ENCODE measurements at regions not wholly inside any gene's neighbourhood (a gene's known extent, or its start where the extent isn't known, plus 50 kb on each side); places are given as distances from the start of the nearest gene placed in this dataset.
A peak's percentile ranks its signal among the peaks of the same experiment; 100 is the strongest.
"Not testable (repeated sequence)": the region's sequence is repeated elsewhere in the genome, so short reads cannot be mapped to it uniquely, and the experiment has no call there.

DNA sequence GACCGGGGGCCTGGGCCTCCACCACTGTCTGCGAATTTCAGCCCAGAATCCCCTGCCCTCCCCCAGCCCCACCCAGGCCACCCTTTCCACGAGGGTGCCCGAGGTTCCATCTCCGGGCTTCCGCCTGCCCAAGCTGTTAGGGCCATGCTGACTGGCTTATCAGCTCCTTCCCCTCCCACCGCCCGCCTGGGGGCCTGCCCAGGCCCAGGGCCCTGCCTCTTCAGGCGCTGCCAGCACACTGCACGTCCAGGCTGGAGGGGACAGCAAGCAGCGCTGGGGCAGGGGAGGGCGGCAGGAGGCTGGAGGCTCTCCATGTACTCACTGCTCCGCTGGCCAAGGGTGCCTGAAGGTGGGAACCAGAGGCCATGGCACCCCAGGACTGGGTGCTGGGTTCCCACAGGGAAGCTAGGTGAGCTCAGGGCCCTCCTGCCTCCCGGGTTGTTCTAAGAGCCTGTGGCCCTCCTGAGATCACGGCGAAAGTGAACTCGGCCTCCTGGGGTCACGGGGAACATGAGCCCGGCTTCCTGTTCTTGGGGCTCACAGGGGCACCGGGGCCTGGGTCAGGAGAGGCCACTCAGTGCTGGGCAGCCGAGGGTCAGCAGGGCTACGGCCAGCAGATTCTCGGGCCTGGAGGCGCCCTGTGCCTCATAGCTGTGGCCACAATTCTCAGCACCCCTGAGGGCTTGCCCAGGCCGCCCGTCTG is 57.7 kb upstream of the EGFL7 start:
- H3K27me3 ChIP-seq (ENCODE audit: control insufficient read depth in 1 of 2, insufficient read depth in 2 of 2, low read length in 2 of 2): no peaks in the 10 kb centered on the region
- 81 to 83% methylated on average over 26 of the region's 26 CpGs for whole genome bisulfite sequencing, 2 donors
- peaks cover 5 to 17% of the 10 kb centered on the region in 2 donors for H3K4me1 ChIP-seq (ENCODE audit: control insufficient read depth in 2 of 2, insufficient read depth in 2 of 2, low read length in 1 of 2)
- no peak overlapping the region for H3K4me3 ChIP-seq (ENCODE audit: low read depth in 1 of 2, low read length in 2 of 2)
- no peaks in the 10 kb centered on the region for H3K36me3 ChIP-seq (ENCODE audit: control insufficient read depth in 2 of 2, insufficient read depth in 2 of 2, low read length in 1 of 2)
- no peaks in the 10 kb centered on the region for H3K9me3 ChIP-seq (ENCODE audit: control insufficient read depth in 2 of 2, insufficient read depth in 1 of 2, low read depth in 1 of 2, low read length in 1 of 2)
- no peak overlapping the region for H3K27ac ChIP-seq (ENCODE audit: low read depth in 2 of 2, low read length in 1 of 2)

DNA sequence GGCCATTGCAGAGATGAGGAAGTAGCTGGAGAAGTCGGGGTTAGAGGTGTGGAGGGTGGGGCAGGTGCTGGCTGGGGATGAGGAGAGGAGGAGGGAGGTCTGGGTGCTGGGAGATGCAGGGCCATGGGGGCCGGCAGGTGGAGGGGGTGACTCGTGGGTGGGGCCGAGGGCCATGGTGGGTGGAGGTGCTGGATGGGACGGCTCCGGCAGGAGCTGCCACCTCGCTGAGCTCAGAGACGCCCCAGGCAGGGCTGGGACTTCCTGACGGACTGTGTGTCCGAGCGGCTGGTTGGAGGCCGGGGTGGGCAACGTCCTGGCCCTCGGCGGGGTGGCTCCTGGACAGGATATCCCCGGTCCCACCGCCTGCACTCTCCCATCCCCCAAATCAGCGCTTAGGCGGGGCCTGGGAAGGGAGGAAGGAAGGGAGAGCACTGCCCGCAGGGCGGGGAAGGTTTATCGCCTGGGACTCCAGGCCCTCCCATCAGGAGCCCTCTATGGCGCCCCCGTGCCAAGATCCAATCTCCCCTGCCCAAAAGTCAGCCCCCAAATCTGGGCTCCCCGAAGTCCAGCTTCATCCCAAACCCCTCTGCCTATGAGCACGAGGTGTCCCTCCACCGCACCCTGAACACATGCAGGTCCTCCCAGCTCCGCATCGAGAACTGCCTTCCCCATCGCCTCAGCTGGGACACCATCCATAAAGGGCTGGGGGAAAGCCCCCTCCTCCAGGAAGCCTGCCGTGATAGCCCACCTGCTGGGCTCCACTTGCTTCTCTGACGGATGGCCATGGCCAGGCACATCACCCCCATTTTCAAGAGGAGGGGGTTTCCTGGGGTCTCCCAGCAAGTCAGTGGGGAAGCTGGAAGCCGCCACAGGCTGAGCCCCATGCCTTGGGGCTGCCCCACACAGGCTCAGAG is 58.3 kb upstream of the NOTCH1 start:
- Histone ChIP-seq H3K9me3 (ENCODE audit: control insufficient read depth in 2 of 2, insufficient read depth in 1 of 2, low read depth in 1 of 2, low read length in 1 of 2) (no peaks in the 10 kb centered on the region), H3K4me3 (ENCODE audit: low read depth in 1 of 2, low read length in 2 of 2) (no peak overlapping the region), H3K36me3 (ENCODE audit: control insufficient read depth in 2 of 2, insufficient read depth in 2 of 2, low read length in 1 of 2) (no peaks in the 10 kb centered on the region), H3K27me3 (ENCODE audit: control insufficient read depth in 1 of 2, insufficient read depth in 2 of 2, low read length in 2 of 2) (no peaks in the 10 kb centered on the region), H3K27ac (ENCODE audit: low read depth in 2 of 2, low read length in 1 of 2) (peak overlapping the region in 1 of 2 donors; percentile 44), H3K4me1 (ENCODE audit: control insufficient read depth in 2 of 2, insufficient read depth in 2 of 2, low read length in 1 of 2) (peaks cover 5 to 17% of the 10 kb centered on the region in 2 donors)
- WGBS, 2 donors: 56 to 58% methylated on average over 33 of the region's 33 CpGs

DNA sequence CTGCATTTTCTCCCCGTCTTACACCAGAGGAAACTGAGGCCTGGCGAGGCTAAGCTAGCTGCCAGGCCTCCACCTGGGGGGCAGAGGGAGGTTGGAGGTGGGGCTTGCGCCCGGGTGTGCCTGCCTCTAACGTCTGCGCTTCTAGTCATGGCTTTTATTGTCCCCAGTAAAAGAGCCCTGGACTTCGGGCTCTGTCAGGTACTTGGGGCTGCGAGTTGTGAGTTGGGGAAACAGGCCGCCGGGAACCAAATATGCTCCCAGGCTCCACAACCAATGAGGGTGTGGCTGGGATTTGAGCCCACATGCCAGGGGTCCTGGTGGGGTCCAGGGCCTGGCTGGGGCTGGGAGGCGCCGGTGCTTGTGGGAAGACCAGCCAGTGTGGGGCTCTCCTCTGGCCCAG is 57.4 kb upstream of the NOTCH1 start:
- 88 to 90% methylated on average over 12 of the region's 12 CpGs for WGBS, 2 donors
- Histone ChIP-seq H3K4me3 (ENCODE audit: low read depth in 1 of 2, low read length in 2 of 2) (no peak overlapping the region), H3K27me3 (ENCODE audit: control insufficient read depth in 1 of 2, insufficient read depth in 2 of 2, low read length in 2 of 2) (no peaks in the 10 kb centered on the region), H3K27ac (ENCODE audit: low read depth in 2 of 2, low read length in 1 of 2) (no peak overlapping the region), H3K36me3 (ENCODE audit: control insufficient read depth in 2 of 2, insufficient read depth in 2 of 2, low read length in 1 of 2) (no peaks in the 10 kb centered on the region), H3K4me1 (ENCODE audit: control insufficient read depth in 2 of 2, insufficient read depth in 2 of 2, low read length in 1 of 2) (peaks cover 5 to 17% of the 10 kb centered on the region in 2 donors), H3K9me3 (ENCODE audit: control insufficient read depth in 2 of 2, insufficient read depth in 1 of 2, low read depth in 1 of 2, low read length in 1 of 2) (no peaks in the 10 kb centered on the region)

DNA sequence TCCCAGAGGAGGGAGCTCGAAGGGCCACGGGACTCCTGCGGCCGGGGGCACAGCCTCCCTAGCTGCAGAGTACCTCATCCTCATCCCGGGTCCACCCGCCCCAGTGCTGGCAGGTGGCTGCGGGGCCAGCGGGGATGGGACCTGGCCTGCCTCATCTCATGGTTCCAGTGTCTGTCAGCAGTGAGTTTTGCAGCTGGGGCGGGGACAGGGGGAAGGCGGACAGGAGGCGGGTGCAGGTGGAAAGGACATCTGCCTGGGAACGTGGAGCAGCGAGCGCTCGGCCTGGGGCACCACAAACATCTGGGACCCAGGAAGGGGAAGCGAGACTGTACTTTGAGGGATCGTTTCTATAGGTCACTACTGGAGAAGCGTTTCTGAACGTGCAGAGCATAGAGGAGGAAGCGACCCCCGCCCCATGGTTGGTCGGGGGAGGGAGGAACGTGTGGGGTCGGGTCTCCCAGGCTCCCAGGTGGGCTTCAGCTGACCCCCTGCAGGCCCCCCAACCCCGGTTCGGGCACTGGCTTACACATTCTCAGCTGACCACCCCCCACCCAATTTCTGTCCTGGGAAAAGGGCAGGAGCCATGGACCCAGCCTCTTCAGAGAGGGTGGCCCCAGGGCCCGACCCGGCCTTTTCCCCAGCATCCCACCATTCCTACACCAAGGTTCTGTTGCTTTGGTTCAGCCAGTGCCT is 56.5 kb upstream of the NOTCH1 start:
- peaks cover 5 to 17% of the 10 kb centered on the region in 2 donors for H3K4me1 ChIP-seq (ENCODE audit: control insufficient read depth in 2 of 2, insufficient read depth in 2 of 2, low read length in 1 of 2)
- 45 to 47% methylated on average over 25 to 28 of the region's 28 CpGs for WGBS, 2 donors
- no peak overlapping the region for H3K4me3 ChIP-seq (ENCODE audit: low read depth in 1 of 2, low read length in 2 of 2)
- no peak overlapping the region for H3K27ac ChIP-seq (ENCODE audit: low read depth in 2 of 2, low read length in 1 of 2)
- H3K27me3 ChIP-seq (ENCODE audit: control insufficient read depth in 1 of 2, insufficient read depth in 2 of 2, low read length in 2 of 2): no peaks in the 10 kb centered on the region
- no peaks in the 10 kb centered on the region for H3K9me3 ChIP-seq (ENCODE audit: control insufficient read depth in 2 of 2, insufficient read depth in 1 of 2, low read depth in 1 of 2, low read length in 1 of 2)
- no peaks in the 10 kb centered on the region for H3K36me3 ChIP-seq (ENCODE audit: control insufficient read depth in 2 of 2, insufficient read depth in 2 of 2, low read length in 1 of 2)

DNA sequence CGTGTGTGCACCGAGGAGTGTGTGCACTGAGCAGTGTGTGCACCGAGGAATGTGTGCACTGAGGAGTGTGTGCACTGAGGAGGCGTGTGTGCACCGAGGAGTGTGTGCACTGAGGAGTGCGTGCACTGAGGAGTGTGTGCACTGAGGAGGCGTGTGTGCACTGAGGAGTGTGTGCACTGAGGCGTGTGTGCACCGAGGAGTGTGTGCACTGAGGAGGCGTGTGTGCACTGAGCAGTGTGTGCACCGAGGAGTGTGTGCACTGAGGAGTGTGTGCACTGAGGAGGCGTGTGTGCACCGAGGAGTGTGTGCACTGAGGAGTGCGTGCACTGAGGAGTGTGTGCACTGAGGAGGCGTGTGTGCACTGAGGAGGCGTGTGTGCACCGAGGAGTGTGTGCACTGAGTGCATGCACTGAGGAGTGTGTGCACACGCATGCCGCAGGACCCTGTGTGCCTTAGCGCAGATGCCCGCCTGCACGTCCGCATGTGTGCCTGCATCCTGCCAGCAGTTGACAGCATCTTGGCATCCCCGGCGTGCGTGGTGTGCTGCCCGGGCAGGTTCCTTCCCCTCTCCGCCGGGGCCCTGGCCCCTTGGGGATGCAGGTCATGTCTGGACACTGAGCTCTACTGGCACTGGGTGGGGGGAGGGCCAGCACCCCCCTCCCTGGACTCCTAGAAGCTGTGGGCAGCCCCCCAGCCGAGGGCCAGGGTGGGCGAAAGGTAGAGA is 55.6 kb upstream of the NOTCH1 start:
- H3K27ac ChIP-seq (ENCODE audit: low read depth in 2 of 2, low read length in 1 of 2); H3K9me3 ChIP-seq (ENCODE audit: control insufficient read depth in 2 of 2, insufficient read depth in 1 of 2, low read depth in 1 of 2, low read length in 1 of 2); H3K4me3 ChIP-seq (ENCODE audit: low read depth in 1 of 2, low read length in 2 of 2); H3K36me3 ChIP-seq (ENCODE audit: control insufficient read depth in 2 of 2, insufficient read depth in 2 of 2, low read length in 1 of 2); H3K27me3 ChIP-seq (ENCODE audit: control insufficient read depth in 1 of 2, insufficient read depth in 2 of 2, low read length in 2 of 2): not testable (repeated sequence)
- peaks cover 3 to 14% of the 10 kb centered on the region in 2 donors for H3K4me1 ChIP-seq (ENCODE audit: control insufficient read depth in 2 of 2, insufficient read depth in 2 of 2, low read length in 1 of 2)
- 66 to 75% methylated on average over 31 of the region's 31 CpGs for WGBS, 2 donors

DNA sequence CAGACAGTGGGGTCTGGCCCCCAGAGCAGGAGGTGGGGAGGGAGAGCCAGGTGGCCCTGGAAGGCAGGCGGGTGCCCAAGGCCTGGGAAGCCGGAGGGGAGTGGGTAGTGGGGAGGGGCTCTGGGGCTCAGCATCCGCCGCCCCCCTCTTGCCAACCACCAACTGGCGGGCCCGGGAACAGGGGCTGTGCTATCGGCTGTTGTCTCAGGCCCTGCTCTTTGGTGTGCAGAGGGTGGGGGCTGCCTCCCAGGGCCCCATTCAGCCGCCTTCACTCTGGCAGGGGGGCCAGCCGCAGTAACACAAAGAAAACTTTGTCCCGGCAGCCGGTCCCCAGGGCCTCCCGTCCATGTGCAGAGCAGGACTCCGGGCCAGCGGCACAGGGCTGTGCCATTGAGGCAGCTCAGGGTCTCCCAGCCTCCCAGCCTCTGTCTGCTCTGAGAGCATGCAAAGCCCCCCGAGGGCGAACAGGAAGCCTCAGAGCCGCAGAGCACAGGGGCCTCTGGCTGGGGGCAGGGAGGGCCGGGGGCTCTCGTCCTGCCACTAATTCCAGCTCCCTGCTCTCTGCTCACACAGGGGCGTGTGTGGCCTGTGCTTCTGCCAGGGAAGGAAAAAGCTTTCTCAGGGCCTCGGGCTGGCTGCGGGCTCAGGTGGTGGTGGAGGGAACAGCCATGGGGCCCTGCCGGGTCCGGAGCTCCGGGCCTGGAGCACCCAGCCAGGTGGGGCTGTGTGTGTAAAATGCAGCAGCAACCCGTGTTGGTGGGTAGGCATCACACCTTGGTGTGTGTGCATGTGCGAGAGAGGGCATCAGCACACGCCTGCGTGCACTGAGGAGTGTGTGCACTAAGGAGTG is 54.2 kb upstream of the NOTCH1 start:
- Histone ChIP-seq H3K36me3 (ENCODE audit: control insufficient read depth in 2 of 2, insufficient read depth in 2 of 2, low read length in 1 of 2) (no peaks in the 10 kb centered on the region), H3K27ac (ENCODE audit: low read depth in 2 of 2, low read length in 1 of 2) (no peak overlapping the region), H3K27me3 (ENCODE audit: control insufficient read depth in 1 of 2, insufficient read depth in 2 of 2, low read length in 2 of 2) (no peaks in the 10 kb centered on the region), H3K9me3 (ENCODE audit: control insufficient read depth in 2 of 2, insufficient read depth in 1 of 2, low read depth in 1 of 2, low read length in 1 of 2) (no peaks in the 10 kb centered on the region), H3K4me1 (ENCODE audit: control insufficient read depth in 2 of 2, insufficient read depth in 2 of 2, low read length in 1 of 2) (peaks cover 0 to 13% of the 10 kb centered on the region in 2 donors), H3K4me3 (ENCODE audit: low read depth in 1 of 2, low read length in 2 of 2) (no peak overlapping the region)
- WGBS, 2 donors: 58% methylated on average over 28 to 29 of the region's 29 CpGs

DNA sequence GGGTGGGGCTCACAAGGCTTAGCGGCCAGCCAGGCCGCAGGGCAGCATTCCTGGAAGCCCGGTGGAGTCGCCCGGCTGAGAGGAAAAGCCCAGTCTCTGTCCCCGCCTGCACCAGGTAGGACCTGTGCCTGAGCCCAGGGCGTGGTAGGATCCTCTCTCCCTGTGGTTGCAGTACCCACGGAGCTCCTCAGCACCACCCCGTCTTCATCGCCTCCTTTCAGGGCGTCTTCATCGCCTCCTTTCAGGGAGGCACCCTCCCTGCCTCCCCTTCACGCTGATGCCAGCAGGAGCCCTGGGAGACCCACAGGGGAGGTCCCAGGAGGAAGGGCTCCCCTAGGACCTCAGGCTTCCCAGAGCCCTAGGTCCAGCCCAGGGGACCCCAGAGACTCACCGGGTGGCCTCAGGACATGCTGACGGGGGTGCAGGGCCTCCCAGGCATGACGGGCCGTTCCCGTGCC is 53.3 kb upstream of the NOTCH1 start:
- Histone ChIP-seq H3K4me1 (ENCODE audit: control insufficient read depth in 2 of 2, insufficient read depth in 2 of 2, low read length in 1 of 2) (peaks cover 0 to 8% of the 10 kb centered on the region in 2 donors), H3K36me3 (ENCODE audit: control insufficient read depth in 2 of 2, insufficient read depth in 2 of 2, low read length in 1 of 2) (no peaks in the 10 kb centered on the region), H3K27me3 (ENCODE audit: control insufficient read depth in 1 of 2, insufficient read depth in 2 of 2, low read length in 2 of 2) (no peaks in the 10 kb centered on the region), H3K4me3 (ENCODE audit: low read depth in 1 of 2, low read length in 2 of 2) (no peak overlapping the region), H3K9me3 (ENCODE audit: control insufficient read depth in 2 of 2, insufficient read depth in 1 of 2, low read depth in 1 of 2, low read length in 1 of 2) (no peaks in the 10 kb centered on the region), H3K27ac (ENCODE audit: low read depth in 2 of 2, low read length in 1 of 2) (no peak overlapping the region)
- 56 to 69% methylated on average over 18 of the region's 18 CpGs for WGBS, 2 donors

DNA sequence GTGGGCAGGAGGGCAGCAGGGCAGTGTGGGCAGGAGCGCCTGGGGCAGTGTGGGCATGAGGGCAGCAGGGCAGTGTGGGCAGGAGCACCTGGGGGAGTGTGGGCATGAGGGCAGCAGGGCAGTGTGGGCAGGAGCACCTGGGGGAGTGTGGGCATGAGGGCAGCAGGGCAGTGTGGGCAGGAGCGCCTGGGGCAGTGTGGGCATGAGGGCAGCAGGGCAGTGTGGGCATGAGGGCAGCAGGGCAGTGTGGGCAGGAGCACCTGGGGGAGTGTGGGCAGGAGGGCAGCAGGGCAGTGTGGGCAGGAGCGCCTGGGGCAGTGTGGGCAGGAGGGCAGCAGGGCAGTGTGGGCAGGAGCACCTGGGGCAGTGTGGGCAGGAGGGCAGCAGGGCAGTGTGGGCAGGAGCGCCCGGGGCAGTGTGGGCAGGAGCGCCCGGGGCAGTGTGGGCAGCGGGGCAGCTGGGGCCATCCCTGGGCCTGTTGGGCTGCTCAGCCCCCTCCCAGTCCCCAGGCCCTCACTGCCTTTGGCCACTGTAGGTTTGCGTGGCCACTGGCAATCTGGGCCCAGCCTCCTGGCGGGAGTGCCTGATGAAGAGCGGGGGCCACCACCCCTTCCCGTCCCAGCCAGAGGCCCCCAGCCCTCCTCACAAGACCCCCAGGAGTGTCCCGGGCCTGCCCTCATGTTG is 52.7 kb upstream of the NOTCH1 start:
- not testable (repeated sequence) for H3K36me3 ChIP-seq (ENCODE audit: control insufficient read depth in 2 of 2, insufficient read depth in 2 of 2, low read length in 1 of 2); H3K4me3 ChIP-seq (ENCODE audit: low read depth in 1 of 2, low read length in 2 of 2); H3K27me3 ChIP-seq (ENCODE audit: control insufficient read depth in 1 of 2, insufficient read depth in 2 of 2, low read length in 2 of 2); H3K27ac ChIP-seq (ENCODE audit: low read depth in 2 of 2, low read length in 1 of 2); H3K9me3 ChIP-seq (ENCODE audit: control insufficient read depth in 2 of 2, insufficient read depth in 1 of 2, low read depth in 1 of 2, low read length in 1 of 2); H3K4me1 ChIP-seq (ENCODE audit: control insufficient read depth in 2 of 2, insufficient read depth in 2 of 2, low read length in 1 of 2)
- WGBS, 2 donors: 74 to 82% methylated on average over 12 of the region's 13 CpGs

Measured in esophagus (tissue), 2 donors.